ENCODE measurements at regions not wholly inside any gene's neighbourhood (a gene's known extent, or its start where the extent isn't known, plus 50 kb on each side); places are given as distances from the start of the nearest gene placed in this dataset.

DNA sequence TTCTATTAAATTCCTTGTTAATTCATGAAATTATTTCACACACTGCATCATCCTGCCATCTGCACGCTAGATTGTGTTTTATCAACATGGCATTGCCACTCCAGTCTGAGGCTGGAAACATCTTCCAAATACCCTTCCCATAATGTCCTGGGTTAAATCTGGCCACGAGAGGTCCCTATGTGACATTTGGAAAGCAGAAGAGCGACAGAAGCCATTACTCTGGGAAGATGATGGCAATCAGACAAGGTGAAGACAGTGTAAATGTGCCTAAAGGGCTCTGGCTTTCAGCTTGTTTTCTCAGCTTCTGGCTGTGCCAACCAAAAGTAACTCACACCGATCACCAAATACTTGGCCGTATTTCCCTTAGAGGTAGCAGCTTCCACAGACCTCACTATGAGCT lies 144.8 kb downstream of the CAPZA3 start:
- Histone ChIP-seq H3K14ac (ENCODE audit: insufficient read length) (no peak overlapping the region), H2AK5ac (ENCODE audit: low read depth, low read length) (no peak overlapping the region), H2BK15ac (ENCODE audit: low read length) (no peak overlapping the region), H3K27ac (ENCODE audit: low read depth, low read length) (no peak overlapping the region), H4K5ac (ENCODE audit: insufficient read length, low read depth, low read length) (no peak overlapping the region), H4K20me1 (replicated peaks in 1 of 2; ENCODE audit: control insufficient read depth in 1 of 2, insufficient read depth in 2 of 2, low read length in 2 of 2) (no peaks in the 10 kb centered on the region), H3K4me3 (ENCODE audit: extremely low read depth in 1 of 4, insufficient read depth in 2 of 4, low read depth in 3 of 4, low read length in 4 of 4) (no peak overlapping the region), H3K4ac (replicated peaks; ENCODE audit: insufficient read length, low read depth, low read length) (no peak overlapping the region), H3K9ac (replicated peaks in 1 of 4; ENCODE audit: extremely low read depth in 1 of 4, low read depth in 3 of 4, low read length in 3 of 4) (no peak overlapping the region), H2BK5ac (ENCODE audit: low read depth, low read length) (no peak overlapping the region; the same call in 1 of the 2 replicates), H3K9me3 (ENCODE audit: insufficient read depth in 2 of 2, low read depth in 1 of 2, low read length in 1 of 2) (peaks cover 1 to 7% of the 10 kb centered on the region in 2 experiments), H3K27me3 (replicated peaks in 1 of 4; ENCODE audit: control insufficient read depth in 3 of 4, extremely low read depth in 1 of 4, insufficient read depth in 3 of 4, low read length in 3 of 4) (no peaks in the 10 kb centered on the region), H3K79me2 (ENCODE audit: control insufficient read depth in 1 of 2, insufficient read depth in 2 of 2, low read length in 2 of 2) (no peaks in the 10 kb centered on the region), H4K8ac (ENCODE audit: extremely low read depth, insufficient read depth, low read length) (no peak overlapping the region), H3K18ac (ENCODE audit: extremely low read depth, low read length) (no peak overlapping the region), H3K4me1 (replicated peaks in 1 of 4; ENCODE audit: control insufficient read depth in 3 of 4, insufficient read depth in 4 of 4, low read length in 3 of 4) (peaks cover 0 to under 1% (median 0%) of the 10 kb centered on the region in 4 experiments; a peak in 3 of 7 replicates), H2BK120ac (replicated peaks; ENCODE audit: low read depth, low read length) (no peak overlapping the region), H2AFZ (ENCODE audit: low read length) (peak overlapping the region; percentile 71; the same call in 1 of the 2 replicates), H3K4me2 (ENCODE audit: insufficient read depth in 1 of 2, low read depth in 2 of 2, low read length in 2 of 2) (no peak overlapping the region), H3K36me3 (ENCODE audit: control insufficient read depth in 2 of 4, insufficient read depth in 4 of 4, low read length in 3 of 4) (no peaks in the 10 kb centered on the region; a peak in 1 of 8 replicates), H3K23me2 (ENCODE audit: low read depth, low read length) (no peaks in the 10 kb centered on the region), H2BK20ac (ENCODE audit: low read length) (0 out of 2 replicates have a peak overlapping the region, but pooled peaks have one; percentile 36), H3K23ac (ENCODE audit: insufficient read length) (no peak overlapping the region), H3K79me1 (ENCODE audit: low read depth, low read length) (no peaks in the 10 kb centered on the region), H2BK12ac (ENCODE audit: low read depth, low read length) (no peak overlapping the region), H3K56ac (replicated peaks; ENCODE audit: insufficient read length, low read depth, low read length) (no peak overlapping the region), H4K91ac (replicated peaks; ENCODE audit: insufficient read length, low read length) (no peak overlapping the region)
- WGBS, 2 experiments (ENCODE audit: extremely low coverage in 1 of 2, insufficient coverage in 1 of 2, insufficient read length in 1 of 2, insufficient replicate concordance in 2 of 2, low coverage in 1 of 2, low lambda C conversion rate in 2 of 2, missing lambda C conversion rate in 1 of 2), result 79% methylated on average over 5 of the region's 5 CpGs; no CpG with 5 or more reads in 1 of the 2 experiments
- FAIRE-seq (peak; percentile 68), DNase-seq (ENCODE audit: low read depth in 1 of 2, low spot score in 2 of 2) (no peak)
- ChIA-PET POLR2A (ENCODE audit: partially characterized antibody) (no interaction called here), CTCF (ENCODE audit: partially characterized antibody) (interaction anchor here (0.7 to 1.1 kb wide), 4 partner anchors 77 to 310 kb away, joined by 3 read pairs; no protein-coding TSS in a partner anchor)
- peak; percentile 27 to 55 for TF ChIP-seq RAD21 (IDR thresholded peaks at IDR 0.05 in 1 of 2, conservative IDR thresholded peaks at IDR 0.05 in 1 of 2; ENCODE audit: low read depth in 2 of 2, low read length in 2 of 2)
- TF ChIP-seq ASH2L (IDR thresholded peaks at IDR 0.05; ENCODE audit: low read length), result no peak

Data from H1 (cell line).